Bronchial epithelial cell (primary cell): ENCODE measurements at regions not wholly inside any gene's neighbourhood (a gene's known extent, or its start where the extent isn't known, plus 50 kb on each side); places are given as distances from the start of the nearest gene placed in this dataset.
A peak's percentile ranks its signal among the peaks of the same experiment; 100 is the strongest.

Experiments
- DNase-seq: peaks from one replicate; pipeline ENCODE4 v3.0.0-alpha.2; 2010; ENCODE audit warnings: low read depth
- FAIRE-seq: peaks from 2 replicates; lab custom pipeline; 2011; peaks lifted over from hg19 to GRCh38; lab: Jason Lieb, UNC
- H3K27me3 ChIP-seq: 2 replicates; pipeline ENCODE4 v1.5.1; 2011; ENCODE audit warnings: low read length; ENCODE audit not compliant: control insufficient read depth, insufficient read depth
- H3K36me3 ChIP-seq: 2 replicates; pipeline ENCODE4 v1.5.1; 2011; ENCODE audit warnings: low read length; ENCODE audit not compliant: control insufficient read depth, insufficient read depth
- H3K4me3 ChIP-seq: 2 replicates; pipeline ENCODE4 v1.5.1; 2011; ENCODE audit warnings: mild to moderate bottlenecking, low read depth, low read length, control low read depth
- CTCF ChIP-seq: IDR thresholded peaks from 2 replicates; pipeline ENCODE4 v1.5.1; 2011; ENCODE audit warnings: mild to moderate bottlenecking, moderate library complexity, low read length, control low read depth, inconsistent platforms; ENCODE audit not compliant: insufficient read depth, severe bottlenecking

GRCh38 chr18:29307231-29307630, 1130.3 kb upstream of the CDH2 start:
- TF ChIP-seq CTCF, result no peak
- no peak overlapping the region for H3K4me3 ChIP-seq
- no peak for FAIRE-seq

GRCh38 chr18:29305516-29305915, 1128.6 kb upstream of the CDH2 start:
- no peak for FAIRE-seq

More at GRCh38 chr18:29307231-29307630, 1130.3 kb upstream of the CDH2 start:
- DNase-seq, result no peak
- Histone ChIP-seq H3K36me3 (no peaks in the 10 kb centered on the region), H3K27me3 (no peaks in the 10 kb centered on the region)

GRCh38 chr18:29301048-29301447, 1124.1 kb upstream of the CDH2 start:
- no peak for DNase-seq
- Histone ChIP-seq H3K36me3 (no peaks in the 10 kb centered on the region), H3K4me3 (no peak overlapping the region), H3K27me3 (no peaks in the 10 kb centered on the region)
- no peak for FAIRE-seq
- TF ChIP-seq CTCF, result no peak

More at GRCh38 chr18:29305516-29305915, 1128.6 kb upstream of the CDH2 start:
- TF ChIP-seq CTCF, result no peak
- no peaks in the 10 kb centered on the region for H3K36me3 ChIP-seq
- H3K4me3 ChIP-seq, result no peak overlapping the region
- H3K27me3 ChIP-seq, result no peaks in the 10 kb centered on the region
- DNase-seq, result no peak

GRCh38 chr18:29285471-29285870, 1108.5 kb upstream of the CDH2 start:
- no peak for TF ChIP-seq CTCF

GRCh38 chr18:29271501-29271900, 1094.6 kb upstream of the CDH2 start:
- no peak for FAIRE-seq
- H3K36me3 ChIP-seq, result no peaks in the 10 kb centered on the region
- H3K27me3 ChIP-seq, result no peaks in the 10 kb centered on the region
- no peak overlapping the region for H3K4me3 ChIP-seq
- DNase-seq, result peak; percentile 1
- no peak for TF ChIP-seq CTCF

More at GRCh38 chr18:29285471-29285870, 1108.5 kb upstream of the CDH2 start:
- FAIRE-seq (no peak), DNase-seq (peak; percentile 24)
- H3K4me3 ChIP-seq, result no peak overlapping the region
- H3K27me3 ChIP-seq, result no peaks in the 10 kb centered on the region
- H3K36me3 ChIP-seq, result no peaks in the 10 kb centered on the region

GRCh38 chr18:29259838-29260237, 1082.9 kb upstream of the CDH2 start:
- no peak for TF ChIP-seq CTCF
- FAIRE-seq, result no peak
- no peak for DNase-seq
- Histone ChIP-seq H3K4me3 (no peak overlapping the region), H3K27me3 (no peaks in the 10 kb centered on the region), H3K36me3 (no peaks in the 10 kb centered on the region)
